GM23248 (cell line): ENCODE measurements at regions not wholly inside any gene's neighbourhood (a gene's known extent, or its start where the extent isn't known, plus 50 kb on each side); places are given as distances from the start of the nearest gene placed in this dataset.

Source experiments
- DNase-seq: peaks from one replicate; pipeline ENCODE4 v3.0.0-alpha.2; 2015
- H2AFZ ChIP-seq: fragments of 200-600 bp; sonication (generic); 2 replicates; pipeline ENCODE4 v1.6.1; 2016; ENCODE audit warnings: antibody characterized with exemption
- H3F3A ChIP-seq: fragments of 200-600 bp; sonication (generic); 2 replicates; pipeline ENCODE4 v1.6.1; 2016; ENCODE audit warnings: mild to moderate bottlenecking, antibody characterized with exemption, mixed run types; ENCODE audit not compliant: insufficient read depth
- H3K27ac ChIP-seq: fragments of 200-600 bp; sonication (generic); 2 replicates; pipeline ENCODE4 v1.5.1; 2016; ENCODE audit warnings: mild to moderate bottlenecking
- H3K27me3 ChIP-seq: fragments of 200-600 bp; sonication (generic); replicated peaks from 2 replicates; pipeline ENCODE4 v1.6.1; 2016; ENCODE audit warnings: mild to moderate bottlenecking; ENCODE audit not compliant: insufficient read depth
- H3K36me3 ChIP-seq: fragments of 200-600 bp; sonication (generic); 2 replicates; pipeline ENCODE4 v1.6.1; 2016; ENCODE audit warnings: low read depth, mild to moderate bottlenecking
- H3K4me1 ChIP-seq: fragments of 200-600 bp; sonication (generic); 2 replicates; pipeline ENCODE4 v1.6.1; 2016; ENCODE audit warnings: mild to moderate bottlenecking; ENCODE audit not compliant: insufficient read depth
- H3K4me2 ChIP-seq: fragments of 200-600 bp; sonication (generic); one replicate; pipeline ENCODE4 v1.6.1; 2016; ENCODE audit warnings: mild to moderate bottlenecking; ENCODE audit not compliant: unreplicated experiment
- H3K4me3 ChIP-seq: fragments of 200-600 bp; sonication (generic); 2 replicates; pipeline ENCODE4 v1.5.1; 2016; ENCODE audit warnings: mild to moderate bottlenecking
- H3K79me2 ChIP-seq: fragments of 200-600 bp; sonication (generic); 2 replicates; pipeline ENCODE4 v1.6.1; 2016; ENCODE audit warnings: mild to moderate bottlenecking; ENCODE audit not compliant: insufficient read depth
- H3K9ac ChIP-seq: fragments of 200-600 bp; sonication (generic); 2 replicates; pipeline ENCODE4 v1.6.1; 2016; ENCODE audit warnings: mild to moderate bottlenecking
- H3K9me2 ChIP-seq: fragments of 200-600 bp; sonication (generic); 2 replicates; pipeline ENCODE4 v1.6.1; 2016; ENCODE audit warnings: mixed run types, mild to moderate bottlenecking, moderate library complexity; ENCODE audit not compliant: insufficient read depth
- H3K9me3 ChIP-seq: fragments of 200-600 bp; sonication (generic); one replicate; pipeline ENCODE4 v1.6.1; 2017; ENCODE audit warnings: low read depth
- H4K20me1 ChIP-seq: fragments of 200-600 bp; sonication (generic); 2 replicates; pipeline ENCODE4 v1.6.0; 2016; ENCODE audit not compliant: insufficient read depth
- EZH2 ChIP-seq: fragments of 200-600 bp; sonication (generic); IDR thresholded peaks from 2 replicates; pipeline ENCODE4 v1.6.1; 2018; ENCODE audit warnings: antibody characterized with exemption, mild to moderate bottlenecking; ENCODE audit not compliant: insufficient read depth, poor library complexity, severe bottlenecking
- EZH2phosphoT487 ChIP-seq: fragments of 200-600 bp; sonication (generic); IDR thresholded peaks from 2 replicates; pipeline ENCODE4 v1.6.1; 2018; ENCODE audit warnings: antibody characterized with exemption, moderate library complexity, mild to moderate bottlenecking, low read depth; ENCODE audit not compliant: insufficient read depth
- WGBS, 2 experiments: methylation state at CpG; one replicate each; pipeline ENCODE4 v1.1.6; 2015 to 2017; ENCODE audit warnings: low lambda C conversion rate in 2 of 2, low coverage in 1 of 2; ENCODE audit errors: missing lambda C conversion rate in 2 of 2; 5-methylcytosine and 5-hydroxymethylcytosine counted together
- in situ Hi-C: fragments of 300-500 bp; cut with MboI; formaldehyde crosslinking; loops from 2 replicates; pipeline ENCODE4 v1.15.0; 2020

- no peaks in the 10 kb centered on the region for H3F3A ChIP-seq
- no peaks in the 10 kb centered on the region for H3K36me3 ChIP-seq
- no peaks in the 10 kb centered on the region for H3K9me2 ChIP-seq
- H3K79me2 ChIP-seq = no peaks in the 10 kb centered on the region
- no peak overlapping the region for H2AFZ ChIP-seq
- TF ChIP-seq EZH2 = no peak
- no peak for TF ChIP-seq EZH2phosphoT487
- H3K9ac ChIP-seq = no peak overlapping the region
- H3K9me3 ChIP-seq = no peaks in the 10 kb centered on the region
- no peaks in the 10 kb centered on the region for H3K27me3 ChIP-seq
- in situ Hi-C loops = no loop called here
- no peak overlapping the region for H3K27ac ChIP-seq
- 42 to 47% methylated on average over 11 to 12 of the region's 12 CpGs for whole genome bisulfite sequencing, 2 experiments
- no peak overlapping the region for H3K4me3 ChIP-seq
- H3K4me2 ChIP-seq = no peak overlapping the region
- H3K4me1 ChIP-seq = no peaks in the 10 kb centered on the region
- H4K20me1 ChIP-seq = no peaks in the 10 kb centered on the region
- DNase-seq = no peak
These were observed 144.3 kb upstream of the ADARB2 start for GRCh38 chr10:1881636-1882035.

DNA sequence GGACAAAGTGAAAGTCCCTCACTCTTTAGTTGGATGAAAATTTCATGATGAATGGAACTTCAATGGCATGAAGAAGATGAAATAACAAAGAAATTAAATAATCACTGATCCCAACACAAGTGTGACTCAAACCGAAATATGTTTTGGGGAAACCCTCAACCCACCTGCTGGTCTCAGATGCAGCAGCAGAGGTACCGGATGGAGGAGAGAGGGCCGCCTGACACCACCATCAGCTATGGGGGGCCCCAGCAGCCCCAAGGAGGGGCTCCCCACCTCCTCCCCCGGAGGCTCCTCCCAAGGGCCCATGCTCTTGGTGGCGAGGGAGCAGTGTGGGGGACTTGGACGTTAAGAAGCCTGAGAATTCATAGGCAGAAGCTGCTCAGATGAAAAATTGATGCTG is 137.2 kb upstream of the ADARB2 start:
- Histone ChIP-seq H3K36me3 (no peaks in the 10 kb centered on the region), H3K4me1 (no peaks in the 10 kb centered on the region), H3K9me2 (no peaks in the 10 kb centered on the region), H2AFZ (no peak overlapping the region), H3K9me3 (no peaks in the 10 kb centered on the region), H3K79me2 (no peaks in the 10 kb centered on the region), H3K4me3 (no peak overlapping the region), H3K4me2 (no peak overlapping the region), H3K27me3 (no peaks in the 10 kb centered on the region), H3F3A (no peaks in the 10 kb centered on the region), H3K27ac (no peak overlapping the region), H4K20me1 (no peaks in the 10 kb centered on the region), H3K9ac (no peak overlapping the region)
- TF ChIP-seq EZH2 (no peak), EZH2phosphoT487 (no peak)
- 22 to 23% methylated on average over 6 of the region's 6 CpGs for WGBS, 2 experiments
- no peak for DNase-seq
- in situ Hi-C loops = no loop called here

GRCh38 chr10:1873661-1874315 is 136.5 kb upstream of the ADARB2 start:
- in situ Hi-C loops = no loop called here

DNA sequence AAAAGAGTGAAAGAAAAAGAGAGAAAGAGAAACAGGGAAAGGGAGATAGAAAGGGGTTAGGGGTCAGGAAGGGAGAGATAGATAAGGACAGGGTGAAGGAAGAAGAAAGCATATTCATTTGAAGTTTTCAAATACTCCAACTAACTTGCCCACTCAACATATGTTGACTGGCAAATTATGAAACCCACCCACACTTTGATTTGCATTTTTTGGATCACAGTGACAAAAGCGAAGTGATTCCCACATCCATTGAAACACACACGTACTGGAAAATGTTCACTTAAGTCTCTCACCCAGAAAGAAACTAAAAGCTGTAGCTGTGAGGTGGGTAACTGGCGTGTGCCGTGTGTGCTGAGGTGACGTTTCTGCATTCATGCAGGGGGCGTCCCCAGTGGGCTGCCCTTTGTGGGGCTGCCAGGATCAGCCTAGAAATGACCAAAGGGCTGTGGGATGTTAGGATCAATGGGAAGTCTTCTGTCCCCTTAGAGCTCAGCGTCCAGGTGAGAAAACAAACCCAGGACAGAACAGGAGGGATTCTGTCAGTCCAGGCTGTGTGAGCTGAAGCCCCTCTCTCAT is 134.9 kb upstream of the ADARB2 start:
- H3F3A ChIP-seq = no peaks in the 10 kb centered on the region
- H3K4me1 ChIP-seq = no peaks in the 10 kb centered on the region
- H3K4me2 ChIP-seq = no peak overlapping the region
- no peak for DNase-seq
- no peaks in the 10 kb centered on the region for H3K79me2 ChIP-seq
- no peaks in the 10 kb centered on the region for H3K9me3 ChIP-seq
- WGBS, 2 experiments = 21 to 28% methylated on average over 7 of the region's 7 CpGs
- in situ Hi-C loops = no loop called here
- no peaks in the 10 kb centered on the region for H4K20me1 ChIP-seq
- no peak overlapping the region for H2AFZ ChIP-seq
- no peaks in the 10 kb centered on the region for H3K9me2 ChIP-seq
- no peaks in the 10 kb centered on the region for H3K36me3 ChIP-seq
- no peak for TF ChIP-seq EZH2phosphoT487
- no peak for TF ChIP-seq EZH2
- no peak overlapping the region for H3K27ac ChIP-seq
- no peaks in the 10 kb centered on the region for H3K27me3 ChIP-seq
- no peak overlapping the region for H3K9ac ChIP-seq
- H3K4me3 ChIP-seq = no peak overlapping the region

More at GRCh38 chr10:1873661-1874315, 136.5 kb upstream of the ADARB2 start:
- 12 to 19% methylated on average over 7 of the region's 7 CpGs for WGBS, 2 experiments
- Histone ChIP-seq H3K27me3 (no peaks in the 10 kb centered on the region), H3K4me3 (no peak overlapping the region), H4K20me1 (no peaks in the 10 kb centered on the region), H3K9me2 (no peaks in the 10 kb centered on the region), H3K9ac (no peak overlapping the region), H3F3A (no peaks in the 10 kb centered on the region), H3K4me2 (no peak overlapping the region), H3K27ac (no peak overlapping the region), H3K79me2 (no peaks in the 10 kb centered on the region), H3K4me1 (no peaks in the 10 kb centered on the region), H3K9me3 (no peaks in the 10 kb centered on the region), H3K36me3 (no peaks in the 10 kb centered on the region), H2AFZ (no peak overlapping the region)
- TF ChIP-seq EZH2phosphoT487 (no peak), EZH2 (no peak)
- no peak for DNase-seq
